ENCODE measurements at regions not wholly inside any gene's neighbourhood (a gene's known extent, or its start where the extent isn't known, plus 50 kb on each side); places are given as distances from the start of the nearest gene placed in this dataset.
"Not testable (repeated sequence)": the region's sequence is repeated elsewhere in the genome, so short reads cannot be mapped to it uniquely, and the experiment has no call there.

GRCh38 chr17:30709096-30709495, 115.4 kb downstream of the CRLF3 start:
- TF ChIP-seq, protein P1, sequence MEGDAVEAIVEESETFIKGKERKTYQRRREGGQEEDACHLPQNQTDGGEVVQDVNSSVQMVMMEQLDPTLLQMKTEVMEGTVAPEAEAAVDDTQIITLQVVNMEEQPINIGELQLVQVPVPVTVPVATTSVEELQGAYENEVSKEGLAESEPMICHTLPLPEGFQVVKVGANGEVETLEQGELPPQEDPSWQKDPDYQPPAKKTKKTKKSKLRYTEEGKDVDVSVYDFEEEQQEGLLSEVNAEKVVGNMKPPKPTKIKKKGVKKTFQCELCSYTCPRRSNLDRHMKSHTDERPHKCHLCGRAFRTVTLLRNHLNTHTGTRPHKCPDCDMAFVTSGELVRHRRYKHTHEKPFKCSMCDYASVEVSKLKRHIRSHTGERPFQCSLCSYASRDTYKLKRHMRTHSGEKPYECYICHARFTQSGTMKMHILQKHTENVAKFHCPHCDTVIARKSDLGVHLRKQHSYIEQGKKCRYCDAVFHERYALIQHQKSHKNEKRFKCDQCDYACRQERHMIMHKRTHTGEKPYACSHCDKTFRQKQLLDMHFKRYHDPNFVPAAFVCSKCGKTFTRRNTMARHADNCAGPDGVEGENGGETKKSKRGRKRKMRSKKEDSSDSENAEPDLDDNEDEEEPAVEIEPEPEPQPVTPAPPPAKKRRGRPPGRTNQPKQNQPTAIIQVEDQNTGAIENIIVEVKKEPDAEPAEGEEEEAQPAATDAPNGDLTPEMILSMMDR (IDR thresholded peaks at IDR 0.05) = not testable (repeated sequence)
- not testable (repeated sequence) for TF ChIP-seq POLR2A (IDR thresholded peaks at IDR 0.05)
